Astrocyte (in vitro differentiated cells and primary cell): ENCODE measurements at regions not wholly inside any gene's neighbourhood (a gene's known extent, or its start where the extent isn't known, plus 50 kb on each side); places are given as distances from the start of the nearest gene placed in this dataset.

Experiments used
- EZH2 ChIP-seq: IDR thresholded peaks from 2 replicates; pipeline ENCODE4 v1.6.1; 2012; ENCODE audit warnings: mild to moderate bottlenecking, low read length, inconsistent platforms; ENCODE audit not compliant: insufficient read depth
- TF ChIP-seq, protein P1 (sequence below): IDR thresholded peaks from 2 replicates; pipeline ENCODE4 v1.5.1; 2011; ENCODE audit warnings: low read depth, mild to moderate bottlenecking, inconsistent platforms, low read length, moderate library complexity; ENCODE audit not compliant: insufficient read depth

DNA sequence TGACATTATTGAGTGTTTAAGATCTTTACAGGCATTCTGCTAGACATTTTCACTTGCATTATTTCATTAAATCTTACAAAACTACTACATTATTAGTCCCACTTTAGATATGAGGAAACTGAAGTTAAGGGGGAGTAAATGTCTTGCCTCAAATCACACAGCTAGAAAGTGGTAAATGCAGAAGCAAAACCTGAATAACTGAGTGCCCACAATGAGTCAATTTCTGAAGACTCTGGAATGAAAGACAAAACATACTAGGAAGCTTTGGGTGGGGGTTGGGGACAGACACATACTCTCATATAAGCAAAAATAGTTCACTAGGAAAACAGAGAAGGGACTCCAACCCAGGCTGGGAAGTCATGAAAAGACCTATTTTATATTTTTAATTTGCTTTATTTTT is 214.4 kb upstream of the LRATD1 start:
- TF ChIP-seq, protein P1, sequence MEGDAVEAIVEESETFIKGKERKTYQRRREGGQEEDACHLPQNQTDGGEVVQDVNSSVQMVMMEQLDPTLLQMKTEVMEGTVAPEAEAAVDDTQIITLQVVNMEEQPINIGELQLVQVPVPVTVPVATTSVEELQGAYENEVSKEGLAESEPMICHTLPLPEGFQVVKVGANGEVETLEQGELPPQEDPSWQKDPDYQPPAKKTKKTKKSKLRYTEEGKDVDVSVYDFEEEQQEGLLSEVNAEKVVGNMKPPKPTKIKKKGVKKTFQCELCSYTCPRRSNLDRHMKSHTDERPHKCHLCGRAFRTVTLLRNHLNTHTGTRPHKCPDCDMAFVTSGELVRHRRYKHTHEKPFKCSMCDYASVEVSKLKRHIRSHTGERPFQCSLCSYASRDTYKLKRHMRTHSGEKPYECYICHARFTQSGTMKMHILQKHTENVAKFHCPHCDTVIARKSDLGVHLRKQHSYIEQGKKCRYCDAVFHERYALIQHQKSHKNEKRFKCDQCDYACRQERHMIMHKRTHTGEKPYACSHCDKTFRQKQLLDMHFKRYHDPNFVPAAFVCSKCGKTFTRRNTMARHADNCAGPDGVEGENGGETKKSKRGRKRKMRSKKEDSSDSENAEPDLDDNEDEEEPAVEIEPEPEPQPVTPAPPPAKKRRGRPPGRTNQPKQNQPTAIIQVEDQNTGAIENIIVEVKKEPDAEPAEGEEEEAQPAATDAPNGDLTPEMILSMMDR = no peak
- TF ChIP-seq EZH2 = no peak
